ENCODE measurements at regions not wholly inside any gene's neighbourhood (a gene's known extent, or its start where the extent isn't known, plus 50 kb on each side); places are given as distances from the start of the nearest gene placed in this dataset.
"Not testable (repeated sequence)": the region's sequence is repeated elsewhere in the genome, so short reads cannot be mapped to it uniquely, and the experiment has no call there.

- TF ChIP-seq CTCF, POLR2A (IDR thresholded peaks at IDR 0.05): not testable (repeated sequence)
Observed at GRCh38 chr18:15002765-15003164, 254.8 kb downstream of the ANKRD30B start.
